ENCODE measurements at regions not wholly inside any gene's neighbourhood (a gene's known extent, or its start where the extent isn't known, plus 50 kb on each side); places are given as distances from the start of the nearest gene placed in this dataset.
A peak's percentile ranks its signal among the peaks of the same experiment; 100 is the strongest.

- DNase-seq (ENCODE audit: low spot score in 2 of 2) = peak in 1 of 2 donors; percentile 11
- WGBS = 90% methylated on average over 1 of the region's 1 CpG
- TF ChIP-seq EP300 (IDR thresholded peaks at IDR 0.05) (no peak), POLR2AphosphoS5 (IDR thresholded peaks at IDR 0.05) (no peak), POLR2A (IDR thresholded peaks at IDR 0.05) (no peak)
- TF ChIP-seq, protein P1, sequence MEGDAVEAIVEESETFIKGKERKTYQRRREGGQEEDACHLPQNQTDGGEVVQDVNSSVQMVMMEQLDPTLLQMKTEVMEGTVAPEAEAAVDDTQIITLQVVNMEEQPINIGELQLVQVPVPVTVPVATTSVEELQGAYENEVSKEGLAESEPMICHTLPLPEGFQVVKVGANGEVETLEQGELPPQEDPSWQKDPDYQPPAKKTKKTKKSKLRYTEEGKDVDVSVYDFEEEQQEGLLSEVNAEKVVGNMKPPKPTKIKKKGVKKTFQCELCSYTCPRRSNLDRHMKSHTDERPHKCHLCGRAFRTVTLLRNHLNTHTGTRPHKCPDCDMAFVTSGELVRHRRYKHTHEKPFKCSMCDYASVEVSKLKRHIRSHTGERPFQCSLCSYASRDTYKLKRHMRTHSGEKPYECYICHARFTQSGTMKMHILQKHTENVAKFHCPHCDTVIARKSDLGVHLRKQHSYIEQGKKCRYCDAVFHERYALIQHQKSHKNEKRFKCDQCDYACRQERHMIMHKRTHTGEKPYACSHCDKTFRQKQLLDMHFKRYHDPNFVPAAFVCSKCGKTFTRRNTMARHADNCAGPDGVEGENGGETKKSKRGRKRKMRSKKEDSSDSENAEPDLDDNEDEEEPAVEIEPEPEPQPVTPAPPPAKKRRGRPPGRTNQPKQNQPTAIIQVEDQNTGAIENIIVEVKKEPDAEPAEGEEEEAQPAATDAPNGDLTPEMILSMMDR (IDR thresholded peaks at IDR 0.05) = no peak
Measured at GRCh38 chr10:78523453-78523852, 489.8 kb downstream of the RPS24 start.

DNA sequence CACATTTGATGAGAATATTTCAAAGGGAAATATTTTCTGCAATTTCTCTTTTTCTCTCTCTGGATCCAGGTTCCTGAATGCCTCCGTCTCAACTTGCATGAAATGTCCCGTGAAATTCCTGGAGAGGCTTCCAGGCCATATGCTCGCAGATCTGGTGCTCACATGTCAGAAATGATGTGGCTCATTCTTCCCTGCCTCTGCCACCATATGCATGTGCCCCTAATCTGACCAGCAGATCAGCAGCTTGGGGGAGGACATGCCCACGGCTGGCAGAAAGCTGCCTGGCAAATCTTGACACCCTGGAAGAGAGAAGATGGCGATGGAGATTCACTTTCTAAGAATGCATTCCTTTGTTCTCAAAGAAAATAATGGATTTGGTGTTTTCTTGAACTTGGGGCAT is 490.7 kb downstream of the RPS24 start:
- Histone ChIP-seq H3K4me1 (no peaks in the 10 kb centered on the region), H3K4me3 (no peak overlapping the region), H3K27me3 (no peaks in the 10 kb centered on the region), H3K27ac (no peak overlapping the region), H3K9me3 (no peaks in the 10 kb centered on the region), H3K36me3 (no peaks in the 10 kb centered on the region)
- WGBS = 64% methylated on average over 5 of the region's 5 CpGs
- TF ChIP-seq EP300 (IDR thresholded peaks at IDR 0.05) (no peak), POLR2A (IDR thresholded peaks at IDR 0.05) (no peak), POLR2AphosphoS5 (IDR thresholded peaks at IDR 0.05) (no peak)
- TF ChIP-seq, protein P1 (IDR thresholded peaks at IDR 0.05) = no peak
- DNase-seq (ENCODE audit: low spot score in 2 of 2) = peak in 1 of 2 donors; percentile 5

More at GRCh38 chr10:78523453-78523852, 489.8 kb downstream of the RPS24 start:
- Histone ChIP-seq H3K4me1 (no peaks in the 10 kb centered on the region), H3K27ac (no peak overlapping the region), H3K9me3 (no peaks in the 10 kb centered on the region), H3K4me3 (no peak overlapping the region), H3K36me3 (no peaks in the 10 kb centered on the region), H3K27me3 (no peaks in the 10 kb centered on the region)

GRCh38 chr10:78524941-78525340 is 491.3 kb downstream of the RPS24 start:
- Histone ChIP-seq H3K27me3 (no peaks in the 10 kb centered on the region), H3K9me3 (no peaks in the 10 kb centered on the region), H3K4me1 (no peaks in the 10 kb centered on the region), H3K36me3 (no peaks in the 10 kb centered on the region), H3K4me3 (no peak overlapping the region), H3K27ac (no peak overlapping the region)
- peak in 1 of 2 donors; percentile 25 for DNase-seq (ENCODE audit: low spot score in 2 of 2)
- 100% methylated on average over 3 of the region's 4 CpGs for WGBS
- no peak for TF ChIP-seq POLR2AphosphoS5 (IDR thresholded peaks at IDR 0.05)
- TF ChIP-seq POLR2A (IDR thresholded peaks at IDR 0.05) = no peak
- TF ChIP-seq, protein P1 (IDR thresholded peaks at IDR 0.05) = no peak
- no peak for TF ChIP-seq EP300 (IDR thresholded peaks at IDR 0.05)

DNA sequence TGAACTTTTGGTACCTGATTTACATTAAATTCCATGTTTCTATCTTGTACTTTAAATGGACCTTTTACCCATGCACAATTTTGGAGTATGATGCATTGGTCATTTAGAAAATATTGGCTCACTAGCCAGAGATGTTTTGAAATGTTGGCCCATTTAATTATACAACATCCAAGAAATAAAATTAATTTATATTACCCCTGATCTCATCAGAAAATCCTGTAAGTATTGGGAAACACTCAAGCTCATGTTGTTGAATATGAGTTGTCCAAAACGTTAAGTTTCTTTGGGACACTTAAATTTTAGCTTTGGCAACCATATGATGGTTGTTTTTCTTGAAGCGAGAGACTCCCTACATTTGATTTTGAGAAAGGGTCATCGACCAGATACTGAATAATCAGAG is 492.7 kb downstream of the RPS24 start:
- H3K4me1 ChIP-seq = no peaks in the 10 kb centered on the region
- no peak for DNase-seq (ENCODE audit: low spot score in 2 of 2)
- H3K27ac ChIP-seq = no peak overlapping the region
- WGBS = 63% methylated on average over 3 of the region's 3 CpGs
- no peaks in the 10 kb centered on the region for H3K36me3 ChIP-seq
- no peaks in the 10 kb centered on the region for H3K27me3 ChIP-seq
- H3K9me3 ChIP-seq = no peaks in the 10 kb centered on the region
- no peak for TF ChIP-seq EP300 (IDR thresholded peaks at IDR 0.05)
- TF ChIP-seq, protein P1 (IDR thresholded peaks at IDR 0.05) = no peak
- no peak for TF ChIP-seq POLR2A (IDR thresholded peaks at IDR 0.05)
- TF ChIP-seq POLR2AphosphoS5 (IDR thresholded peaks at IDR 0.05) = no peak
- no peak overlapping the region for H3K4me3 ChIP-seq

DNA sequence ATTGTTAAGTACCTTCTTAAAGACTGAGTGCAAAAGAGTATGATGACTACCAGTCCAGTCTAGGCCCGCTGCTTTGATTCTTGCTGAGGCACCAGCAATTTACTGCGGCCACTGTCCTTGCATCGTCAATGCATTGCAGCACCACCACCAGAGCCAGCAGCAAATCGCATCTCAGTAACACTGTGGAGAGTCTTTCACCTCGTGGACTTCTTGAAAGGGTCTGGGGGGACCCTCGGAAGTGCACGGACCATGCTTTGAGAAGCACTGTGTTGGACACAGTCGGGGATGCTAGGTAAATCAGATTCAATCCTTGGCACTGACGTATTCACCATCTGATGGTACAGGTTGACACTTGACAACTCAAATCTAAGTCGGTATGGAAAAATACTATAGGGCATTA is 493.6 kb downstream of the RPS24 start:
- H3K27ac ChIP-seq = no peak overlapping the region
- no peaks in the 10 kb centered on the region for H3K4me1 ChIP-seq
- no peaks in the 10 kb centered on the region for H3K27me3 ChIP-seq
- no peaks in the 10 kb centered on the region for H3K36me3 ChIP-seq
- no peaks in the 10 kb centered on the region for H3K9me3 ChIP-seq
- H3K4me3 ChIP-seq = no peak overlapping the region
- no peak for DNase-seq (ENCODE audit: low spot score in 2 of 2)
- WGBS = 87% methylated on average over 10 of the region's 10 CpGs
- TF ChIP-seq EP300 (IDR thresholded peaks at IDR 0.05) (no peak), POLR2AphosphoS5 (IDR thresholded peaks at IDR 0.05) (no peak), POLR2A (IDR thresholded peaks at IDR 0.05) (no peak)
- TF ChIP-seq, protein P1 (IDR thresholded peaks at IDR 0.05) = no peak

Measured in suprapubic skin (tissue), 4 donors.